Panc1 (cell line): ENCODE measurements at regions not wholly inside any gene's neighbourhood (a gene's known extent, or its start where the extent isn't known, plus 50 kb on each side); places are given as distances from the start of the nearest gene placed in this dataset.

ENCODE experiments used
- POLR2AphosphoS5 ChIP-seq: IDR thresholded peaks from 2 replicates; pipeline ENCODE4 v1.6.1; 2012; ENCODE audit warnings: mild to moderate bottlenecking, low read depth, low read length, moderate library complexity
- REST ChIP-seq, 2 experiments: IDR thresholded peaks; 2 replicates each; pipeline ENCODE4 v1.6.1; 2011 to 2012; ENCODE audit warnings: low read depth in 2 of 2, control low read depth in 1 of 2, low read length in 1 of 2, mild to moderate bottlenecking in 1 of 2, moderate library complexity in 1 of 2; ENCODE audit not compliant: insufficient read depth in 1 of 2
- TCF7L2 ChIP-seq: IDR thresholded peaks from 2 replicates; pipeline ENCODE4 v1.6.1; 2011; ENCODE audit warnings: mild to moderate bottlenecking, low read depth, low read length, inconsistent platforms
- TF ChIP-seq, protein P1 (sequence below): fragments of 450-650 bp; IDR thresholded peaks from 2 replicates; pipeline ENCODE4 v1.5.1; 2017; ENCODE audit warnings: mild to moderate bottlenecking

- TF ChIP-seq, protein P1, sequence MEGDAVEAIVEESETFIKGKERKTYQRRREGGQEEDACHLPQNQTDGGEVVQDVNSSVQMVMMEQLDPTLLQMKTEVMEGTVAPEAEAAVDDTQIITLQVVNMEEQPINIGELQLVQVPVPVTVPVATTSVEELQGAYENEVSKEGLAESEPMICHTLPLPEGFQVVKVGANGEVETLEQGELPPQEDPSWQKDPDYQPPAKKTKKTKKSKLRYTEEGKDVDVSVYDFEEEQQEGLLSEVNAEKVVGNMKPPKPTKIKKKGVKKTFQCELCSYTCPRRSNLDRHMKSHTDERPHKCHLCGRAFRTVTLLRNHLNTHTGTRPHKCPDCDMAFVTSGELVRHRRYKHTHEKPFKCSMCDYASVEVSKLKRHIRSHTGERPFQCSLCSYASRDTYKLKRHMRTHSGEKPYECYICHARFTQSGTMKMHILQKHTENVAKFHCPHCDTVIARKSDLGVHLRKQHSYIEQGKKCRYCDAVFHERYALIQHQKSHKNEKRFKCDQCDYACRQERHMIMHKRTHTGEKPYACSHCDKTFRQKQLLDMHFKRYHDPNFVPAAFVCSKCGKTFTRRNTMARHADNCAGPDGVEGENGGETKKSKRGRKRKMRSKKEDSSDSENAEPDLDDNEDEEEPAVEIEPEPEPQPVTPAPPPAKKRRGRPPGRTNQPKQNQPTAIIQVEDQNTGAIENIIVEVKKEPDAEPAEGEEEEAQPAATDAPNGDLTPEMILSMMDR = no peak
- no peak for TF ChIP-seq POLR2AphosphoS5
- no peak for TF ChIP-seq REST (IDR thresholded peaks at IDR 0.05; ENCODE audit: insufficient read depth in 1 of 2, low read depth in 2 of 2, low read length in 1 of 2)
- no peak for TF ChIP-seq TCF7L2
Observed at GRCh38 chr9:71268871-71269635, 147.6 kb upstream of the TRPM3 start.
